SK-MEL-5 (cell line): ENCODE measurements at regions not wholly inside any gene's neighbourhood (a gene's known extent, or its start where the extent isn't known, plus 50 kb on each side); places are given as distances from the start of the nearest gene placed in this dataset.
"Not testable (repeated sequence)": the region's sequence is repeated elsewhere in the genome, so short reads cannot be mapped to it uniquely, and the experiment has no call there.

Source experiments
- DNase-seq: peaks from one replicate; pipeline ENCODE4 v3.0.0-alpha.2; 2016; ENCODE audit warnings: low read depth, low spot score
- in situ Hi-C: cut with HindIII; loops from 2 replicates; pipeline ENCODE4 v1.10.0; 2016; ENCODE audit warnings: low sequenced_read_pairs, high pct_unique_total_duplicates, low pct_unique_long_range_greater_than_20kb

DNA sequence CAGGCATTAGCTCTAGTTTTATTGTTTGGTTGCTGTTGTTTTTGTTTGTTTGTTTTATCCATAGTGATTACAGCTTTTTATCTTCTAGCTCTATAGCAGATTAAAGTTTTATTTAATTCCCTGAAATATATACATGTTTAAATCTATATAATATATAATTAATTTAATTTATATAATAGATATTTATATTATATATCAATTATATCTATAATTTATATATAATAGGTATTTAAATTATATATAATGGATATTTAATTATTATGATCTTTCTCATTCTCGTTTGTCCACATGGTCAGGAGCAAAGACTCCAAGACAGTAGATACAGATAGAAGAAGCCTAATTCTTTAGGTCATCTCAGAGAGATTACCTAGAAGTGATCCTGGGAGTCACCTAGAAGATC lies 238.8 kb upstream of the GPR149 start:
- in situ Hi-C loops: no loop called here

DNA sequence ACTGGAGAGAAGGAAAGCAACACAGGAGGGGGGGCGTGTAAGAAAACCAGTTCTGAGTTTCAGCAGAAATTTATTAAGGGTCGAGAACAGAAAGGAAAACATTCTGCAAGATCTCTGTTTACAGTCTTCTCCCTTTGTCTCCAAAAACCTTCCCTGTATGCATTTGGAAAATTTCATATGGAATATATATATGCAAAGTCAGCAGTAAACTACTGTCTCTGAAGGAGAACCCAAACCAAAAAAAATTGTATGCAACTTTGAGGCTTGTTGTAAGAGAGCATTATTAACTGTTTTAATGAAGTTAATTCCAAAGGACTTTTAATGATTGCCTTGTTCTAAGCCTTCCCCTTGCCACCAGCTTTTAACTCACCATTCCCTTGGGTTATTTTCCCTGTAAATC lies 238.2 kb upstream of the GPR149 start:
- in situ Hi-C loops: no loop called here
- no peak for DNase-seq

More for the DNA sequence above, 238.8 kb upstream of the GPR149 start:
- DNase-seq: no peak

DNA sequence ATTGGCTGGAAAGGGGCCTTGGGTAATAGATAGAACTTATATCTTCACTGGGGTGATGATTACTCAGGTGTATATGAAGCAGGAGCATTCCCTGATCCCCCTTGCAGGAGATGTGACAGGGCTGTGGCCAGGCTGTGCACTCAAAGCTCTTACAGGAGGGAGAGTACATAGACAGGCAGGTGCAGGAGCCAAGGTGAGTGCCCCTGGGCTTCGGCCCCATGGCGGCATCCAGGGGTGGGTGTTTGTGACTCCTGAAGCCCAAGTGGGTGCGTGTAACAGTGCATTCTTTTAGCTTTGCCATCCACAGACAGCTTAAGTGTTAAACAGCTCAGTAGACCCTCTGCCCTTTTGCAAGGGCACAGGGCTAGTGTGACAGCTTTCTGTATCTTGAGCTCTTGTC lies 236.6 kb upstream of the GPR149 start:
- in situ Hi-C loops: no loop called here
- DNase-seq: no peak

DNA sequence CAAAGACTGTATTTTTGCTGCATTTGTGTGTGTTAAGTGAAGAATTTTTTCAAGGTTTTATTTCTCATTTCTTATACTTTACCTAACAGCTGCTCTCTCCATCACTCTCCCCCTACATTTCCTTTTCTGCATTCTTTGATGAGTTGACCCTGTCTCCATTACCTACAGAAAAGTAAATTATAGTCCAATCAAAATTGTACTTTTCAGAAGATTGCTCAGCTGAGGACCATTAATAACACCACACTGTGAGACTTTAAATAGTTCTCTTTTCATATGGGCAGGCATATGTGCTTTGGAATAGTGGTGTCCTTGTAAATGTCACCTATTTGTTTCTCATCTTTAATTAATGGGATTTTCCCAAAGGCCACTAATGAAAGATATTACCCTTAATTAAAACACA lies 234.7 kb upstream of the GPR149 start:
- no peak for DNase-seq
- in situ Hi-C loops: no loop called here

DNA sequence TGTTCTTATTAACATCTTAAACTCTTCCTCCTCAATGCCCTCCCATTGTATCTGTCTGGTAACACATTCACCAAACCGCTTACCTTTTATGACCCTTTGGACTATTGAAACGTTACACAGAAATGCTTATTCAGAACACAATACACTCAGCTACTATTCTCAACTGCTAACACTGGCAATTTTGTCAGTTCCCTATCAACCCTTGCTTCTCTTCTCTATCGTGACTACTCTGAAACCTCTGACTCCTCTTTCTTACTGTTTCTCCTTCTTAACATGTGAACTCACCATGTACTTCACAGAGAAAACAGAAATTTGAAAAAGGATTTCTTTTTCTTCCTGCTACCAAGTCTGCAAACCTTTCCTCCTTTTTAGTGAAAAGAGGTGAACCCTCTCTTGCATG lies 232.9 kb upstream of the GPR149 start:
- DNase-seq: no peak
- in situ Hi-C loops: no loop called here

DNA sequence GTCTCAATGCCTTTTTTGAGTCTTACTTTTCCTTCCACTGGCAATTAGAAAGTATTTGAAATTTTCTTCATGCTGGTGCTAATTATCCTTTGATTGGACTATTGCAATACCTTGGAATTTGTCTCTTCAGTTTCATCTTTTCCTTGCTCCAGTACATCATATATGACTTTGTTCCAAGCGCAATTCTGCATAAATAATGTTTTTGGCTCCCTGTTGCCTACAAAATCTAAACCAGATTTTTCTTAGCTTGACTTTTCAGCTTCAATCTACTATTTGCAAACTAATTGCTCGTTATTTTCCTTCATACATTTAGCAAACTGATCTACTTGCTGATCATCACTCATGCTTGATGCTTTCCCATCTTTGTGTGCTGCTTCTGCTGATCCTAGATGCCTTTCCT lies 230.8 kb upstream of the GPR149 start:
- in situ Hi-C loops: no loop called here
- no peak for DNase-seq

DNA sequence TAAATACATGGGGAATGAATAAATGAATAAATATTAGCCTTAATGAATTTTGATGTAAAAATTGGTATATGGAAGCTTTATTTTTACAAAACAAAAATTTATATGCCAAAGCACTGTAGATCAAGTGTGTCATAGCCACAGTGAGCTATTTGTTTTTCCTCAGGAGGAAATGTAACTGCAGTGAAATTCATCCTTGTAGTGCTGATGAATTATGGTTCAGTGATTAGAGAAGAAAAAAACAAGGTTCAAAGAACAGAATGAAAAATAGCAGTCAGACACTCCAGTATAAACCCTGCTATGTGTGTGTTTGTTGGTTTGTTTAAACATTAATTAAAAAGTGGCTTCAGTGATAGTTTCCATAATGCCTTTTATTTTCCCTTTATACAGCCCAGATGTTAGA lies 228.0 kb upstream of the GPR149 start:
- no peak for DNase-seq
- in situ Hi-C loops: no loop called here

DNA sequence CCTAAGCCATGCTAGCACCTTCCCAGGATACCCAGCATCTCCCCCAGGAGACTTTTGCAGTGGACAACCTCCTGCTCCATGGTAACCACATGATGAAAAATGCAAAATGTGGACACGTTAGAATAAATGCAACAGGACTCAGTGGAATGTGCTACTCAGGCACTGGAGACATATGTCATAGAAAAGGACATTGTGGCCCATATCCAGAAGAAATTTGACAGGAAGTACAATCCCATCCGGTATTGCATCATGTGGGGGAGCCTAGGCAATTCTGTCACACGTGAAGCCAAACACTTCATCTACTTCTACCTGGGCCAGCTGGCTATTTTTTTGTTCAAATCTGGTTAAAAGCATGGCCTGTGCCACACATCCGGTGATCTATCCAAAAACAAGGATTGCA lies 227.2 kb upstream of the GPR149 start:
- in situ Hi-C loops: no loop called here
- DNase-seq: no peak

DNA sequence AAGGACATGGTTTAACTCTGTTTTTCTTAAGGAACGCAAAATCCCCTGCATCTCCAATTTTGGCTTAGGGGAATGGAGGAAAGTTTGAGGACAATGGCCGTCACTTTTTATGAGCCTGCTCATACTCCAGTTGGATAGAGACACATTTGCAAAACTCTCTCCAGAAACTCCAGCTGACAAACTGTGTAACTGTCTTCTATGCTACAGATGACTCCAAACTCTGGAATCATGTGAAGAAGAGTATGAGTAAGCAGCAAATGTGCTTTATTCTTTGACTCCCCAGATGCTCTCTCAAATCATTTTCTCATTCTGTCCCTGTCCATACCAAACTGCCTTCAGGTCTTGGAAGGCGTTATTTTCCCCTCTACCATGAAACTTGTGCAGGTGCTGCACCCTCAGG lies 226.5 kb upstream of the GPR149 start:
- in situ Hi-C loops: no loop called here
- DNase-seq: no peak

DNA sequence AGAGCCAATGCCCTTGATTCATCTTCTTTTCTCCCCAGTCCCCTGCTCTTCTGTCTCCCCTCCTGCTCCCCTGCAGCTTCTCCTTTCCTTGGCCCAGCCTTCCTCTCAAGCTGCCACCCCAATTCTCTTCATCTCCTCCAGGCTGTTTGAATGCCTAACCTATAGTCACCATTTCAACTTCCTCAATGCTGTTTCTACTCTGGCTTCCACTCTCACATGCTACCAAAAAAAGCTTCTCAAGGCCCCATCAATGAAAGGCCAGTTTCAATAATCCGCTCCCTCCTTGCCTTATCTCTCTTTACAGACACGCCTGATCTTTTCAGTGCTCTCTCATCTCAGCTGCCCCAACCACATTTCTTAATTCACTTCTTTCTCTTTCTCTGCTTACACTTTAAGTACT lies 212.2 kb upstream of the GPR149 start:
- no peak for DNase-seq
- in situ Hi-C loops: no loop called here

DNA sequence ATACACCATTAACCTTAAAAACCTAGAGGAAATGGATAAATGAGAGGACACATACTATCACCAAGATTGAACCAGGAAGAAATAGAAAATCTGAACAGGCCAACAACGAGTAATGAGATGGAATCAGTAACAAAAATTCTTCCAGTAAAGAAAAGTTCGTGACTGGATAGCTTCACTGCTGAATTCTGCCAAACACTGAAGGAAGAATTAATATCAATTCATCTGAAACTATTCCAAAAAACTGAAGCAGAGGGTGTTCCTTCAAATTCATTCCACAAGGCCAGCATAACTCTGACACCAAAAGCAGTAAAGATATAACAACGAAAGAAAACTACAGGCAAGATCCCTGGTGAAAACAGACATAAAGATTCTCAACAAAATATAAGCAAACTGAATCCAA lies 195.8 kb upstream of the GPR149 start:
- in situ Hi-C loops: no loop called here
- DNase-seq: no peak

DNA sequence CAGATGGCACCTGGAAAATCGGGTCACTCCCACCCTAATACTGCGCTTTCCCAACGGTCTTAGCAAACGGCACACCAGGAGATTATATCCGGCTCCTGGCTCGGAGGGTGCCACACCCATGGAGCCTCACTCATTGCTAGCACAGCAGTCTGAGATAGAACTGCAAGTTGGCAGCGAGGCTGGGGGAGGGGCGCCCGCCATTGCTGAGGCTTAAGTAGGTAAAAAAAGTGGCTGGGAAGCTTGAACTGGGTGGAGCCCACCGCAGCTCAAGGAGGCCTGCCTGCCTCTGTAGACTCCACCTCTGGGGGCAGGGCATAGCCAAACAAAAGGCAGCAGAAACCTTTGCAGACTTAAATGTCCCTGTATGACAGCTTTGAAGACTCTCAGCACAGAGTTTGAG lies 189.6 kb upstream of the GPR149 start:
- DNase-seq, in situ Hi-C loops: not testable (repeated sequence)

DNA sequence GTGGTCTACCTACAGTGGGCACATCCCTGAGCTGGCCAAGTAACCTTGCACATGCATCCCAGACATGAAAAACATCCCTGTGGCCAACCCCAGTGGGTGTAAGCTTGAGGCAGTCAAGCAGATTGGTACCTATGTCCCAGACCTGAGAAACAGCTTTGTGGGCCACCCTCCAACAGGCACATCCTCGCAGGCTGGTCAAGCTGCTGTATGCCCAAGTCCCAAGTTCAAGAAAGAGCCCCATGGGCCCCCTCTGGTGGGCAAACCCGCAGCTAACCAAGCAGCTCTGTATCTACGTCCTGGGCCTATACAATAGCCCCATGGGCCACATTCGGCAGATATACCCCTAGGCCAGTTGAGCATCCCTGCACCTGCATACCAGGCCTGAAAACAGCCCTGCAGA lies 186.3 kb upstream of the GPR149 start:
- DNase-seq: peak; percentile 37
- in situ Hi-C loops: no loop called here

DNA sequence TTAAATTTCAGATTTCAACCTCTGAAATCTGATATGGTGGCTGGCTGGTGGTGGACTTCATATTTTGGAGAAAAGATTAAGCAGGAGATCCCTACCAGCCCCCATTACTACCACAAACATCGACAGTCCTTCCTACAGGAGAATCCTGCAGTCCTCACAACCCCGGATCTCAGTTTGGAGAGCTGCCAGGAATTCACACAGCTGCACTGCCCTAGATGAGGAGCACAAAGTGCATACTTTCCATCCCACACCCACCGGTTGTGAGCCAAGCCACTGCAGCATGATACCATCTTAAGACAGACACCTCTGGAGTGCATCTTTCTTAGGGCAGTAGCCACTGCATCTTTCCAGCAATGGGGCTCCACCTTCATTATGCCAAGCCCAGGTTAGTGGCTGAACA lies 185.5 kb upstream of the GPR149 start:
- in situ Hi-C loops: no loop called here

DNA sequence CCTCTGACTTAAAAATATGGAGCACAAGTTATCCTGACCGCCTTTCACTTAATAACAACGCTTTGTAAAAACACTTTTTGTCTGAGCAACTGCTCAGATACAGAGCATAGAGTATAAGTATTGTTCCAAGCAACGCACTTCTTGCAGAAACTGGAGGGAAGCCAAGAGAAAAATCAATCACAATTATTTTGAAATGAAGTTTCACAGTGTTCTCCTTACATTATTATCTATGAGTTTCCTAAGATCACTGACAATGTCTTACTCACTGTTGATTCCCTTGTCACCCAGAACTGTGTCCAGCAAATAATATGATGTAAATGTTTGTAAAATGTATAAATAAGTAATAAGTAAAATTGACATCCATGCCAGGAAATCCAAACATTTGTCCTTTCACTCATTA lies 184.6 kb upstream of the GPR149 start:
- in situ Hi-C loops: no loop called here
- DNase-seq: peak; percentile 73

More for the DNA sequence above, 185.5 kb upstream of the GPR149 start:
- DNase-seq: no peak

DNA sequence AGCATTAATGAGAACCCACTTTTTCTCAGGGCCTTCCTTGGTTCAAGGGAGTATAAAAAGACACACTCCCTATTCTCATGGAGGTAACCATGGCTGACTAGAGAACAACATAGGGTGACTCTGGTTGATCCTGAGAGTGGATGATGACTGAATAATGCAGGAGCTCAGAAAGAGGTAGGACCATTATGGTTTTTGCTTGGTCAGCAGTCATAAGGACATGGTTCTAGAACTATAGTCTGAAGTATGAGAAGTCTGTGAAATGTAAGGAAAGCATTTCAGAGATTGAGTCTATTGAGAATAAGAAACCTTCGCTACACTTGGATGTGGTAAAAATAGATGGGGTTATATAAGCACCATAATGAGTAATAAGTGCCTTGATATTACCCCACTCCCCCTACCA lies 184.1 kb upstream of the GPR149 start:
- no peak for DNase-seq

DNA sequence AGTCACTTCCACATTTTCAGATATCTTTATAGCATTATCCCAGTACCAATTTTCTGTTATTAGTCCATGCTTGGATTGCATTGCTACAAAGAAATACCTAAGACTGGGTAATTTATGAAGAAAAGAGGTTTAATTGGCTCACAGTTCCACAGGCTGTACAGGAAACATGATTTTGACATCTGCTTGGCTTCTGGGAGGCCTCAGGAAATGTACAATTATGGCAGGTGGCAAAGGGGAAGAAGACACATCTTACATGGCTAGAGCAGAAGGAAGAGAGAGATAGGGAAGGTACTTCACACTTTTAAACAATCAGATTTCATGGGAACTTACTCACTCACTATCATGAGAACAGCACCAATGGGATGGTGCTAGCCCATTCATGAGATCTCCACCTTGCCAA lies 172.3 kb upstream of the GPR149 start:
- in situ Hi-C loops: no loop called here
- no peak for DNase-seq

More for the DNA sequence above, 184.1 kb upstream of the GPR149 start:
- in situ Hi-C loops: no loop called here

DNA sequence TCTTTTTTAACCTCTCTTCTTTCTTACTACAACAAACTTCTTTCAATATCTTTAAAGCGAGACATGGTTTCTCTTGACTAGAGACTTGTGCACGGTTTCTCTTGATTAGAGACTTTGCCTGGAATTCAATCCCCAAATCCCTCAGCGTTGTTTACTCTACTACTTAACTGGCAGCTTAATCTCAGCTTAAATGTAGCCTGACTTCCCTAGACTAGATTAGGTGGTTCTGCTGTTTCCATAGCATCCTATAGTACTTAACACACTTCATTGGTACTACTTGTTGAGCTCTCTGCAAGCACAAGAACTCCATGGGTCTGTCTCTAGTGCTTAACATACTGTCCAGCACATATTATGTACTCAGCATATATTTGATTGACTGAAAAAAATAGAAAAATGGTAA lies 168.2 kb upstream of the GPR149 start:
- no peak for DNase-seq
- in situ Hi-C loops: no loop called here

DNA sequence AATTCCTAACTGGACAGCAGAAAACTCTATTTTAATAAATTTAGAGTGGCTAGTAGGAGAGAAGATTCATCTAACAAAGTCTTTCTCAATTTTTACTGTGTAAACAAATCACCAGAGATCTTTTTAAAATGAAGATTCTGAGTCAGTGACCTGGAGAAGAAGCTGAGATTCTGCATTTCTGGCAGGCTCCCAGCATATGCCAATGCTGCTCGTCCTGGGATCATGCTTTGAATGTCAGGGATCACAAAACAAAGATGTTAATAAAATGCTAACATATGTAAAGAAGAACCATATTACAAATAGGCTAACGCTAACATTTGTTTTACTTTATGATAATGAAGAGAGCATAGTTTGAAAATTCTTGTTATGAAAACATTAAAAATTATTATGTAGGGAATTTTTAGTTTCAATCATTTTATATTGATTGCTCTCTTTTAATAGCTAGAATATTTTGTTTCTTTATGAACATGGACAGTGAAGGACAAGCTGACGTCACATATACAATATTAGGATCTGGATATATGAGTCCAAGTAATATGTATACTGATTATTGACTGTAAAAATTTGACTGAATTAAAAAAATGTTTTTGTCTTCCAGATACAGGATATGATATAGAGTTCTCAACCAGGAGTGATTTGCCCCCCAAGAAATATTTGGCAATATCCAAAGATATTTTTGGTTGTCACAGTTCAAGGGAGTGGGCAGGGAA lies 160.8 kb upstream of the GPR149 start:
- in situ Hi-C loops: no loop called here

DNA sequence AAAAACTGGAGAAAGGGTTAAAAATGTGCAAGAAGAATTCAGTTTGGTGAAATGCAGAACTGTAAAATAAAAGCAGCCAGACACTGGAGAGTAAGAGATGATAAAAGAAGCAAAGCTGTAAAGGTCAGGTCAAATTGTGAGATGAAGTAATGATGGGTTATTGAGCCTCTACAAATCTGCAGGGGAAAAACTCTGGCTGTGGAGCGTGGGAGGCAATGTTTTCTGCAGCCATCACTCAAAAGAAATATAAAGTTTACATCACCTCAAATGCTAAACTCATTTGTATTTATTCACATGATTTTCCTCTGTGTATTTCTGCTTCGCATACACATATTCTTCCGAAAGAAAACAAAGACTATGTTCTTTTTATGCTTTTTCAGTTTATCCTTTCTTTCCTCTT lies 158.8 kb upstream of the GPR149 start:
- no peak for DNase-seq
- in situ Hi-C loops: no loop called here

More for the DNA sequence above, 160.8 kb upstream of the GPR149 start:
- no peak for DNase-seq
